ENCODE measurements at regions not wholly inside any gene's neighbourhood (a gene's known extent, or its start where the extent isn't known, plus 50 kb on each side); places are given as distances from the start of the nearest gene placed in this dataset.

- H3K27ac ChIP-seq = no peak overlapping the region
- intact Hi-C loops (cut with DNase I) = no loop called here
- TF ChIP-seq POLR2A (IDR thresholded peaks at IDR 0.05) (no peak), CTCF (IDR thresholded peaks at IDR 0.05) (no peak), EP300 (IDR thresholded peaks at IDR 0.05) (no peak)
- DNase-seq = no peak
- no peaks in the 10 kb centered on the region for H3K36me3 ChIP-seq
- WGBS, 3 donors = 29 to 39% (median 39%) methylated on average over 4 of the region's 4 CpGs
- H3K27me3 ChIP-seq = no peaks in the 10 kb centered on the region
- H3K4me1 ChIP-seq (ENCODE audit: insufficient read depth) = no peaks in the 10 kb centered on the region
- H3K4me3 ChIP-seq = no peak overlapping the region
- H3K9me3 ChIP-seq = no peaks in the 10 kb centered on the region
Observed at GRCh38 chr4:66842026-66842723, 703.1 kb downstream of the CENPC start.

GRCh38 chr4:66840178-66840577, 705.1 kb downstream of the CENPC start:
- TF ChIP-seq POLR2A (IDR thresholded peaks at IDR 0.05) (no peak), CTCF (IDR thresholded peaks at IDR 0.05) (no peak), EP300 (IDR thresholded peaks at IDR 0.05) (no peak)
- Histone ChIP-seq H3K36me3 (no peaks in the 10 kb centered on the region), H3K4me3 (no peak overlapping the region), H3K27me3 (no peaks in the 10 kb centered on the region), H3K4me1 (ENCODE audit: insufficient read depth) (no peaks in the 10 kb centered on the region), H3K27ac (no peak overlapping the region), H3K9me3 (no peaks in the 10 kb centered on the region)
- DNase-seq = no peak
- intact Hi-C loops (cut with DNase I) = no loop called here

- no peak for TF ChIP-seq POLR2A (IDR thresholded peaks at IDR 0.05)
- no peak for TF ChIP-seq CTCF (IDR thresholded peaks at IDR 0.05)
- no peak for TF ChIP-seq EP300 (IDR thresholded peaks at IDR 0.05)
Observed at GRCh38 chr4:66837279-66837922, 707.9 kb downstream of the CENPC start.

GRCh38 chr4:66829310-66829709, 716.0 kb downstream of the CENPC start:
- TF ChIP-seq EP300 (IDR thresholded peaks at IDR 0.05) = no peak
- no peak for TF ChIP-seq POLR2A (IDR thresholded peaks at IDR 0.05)
- no peak for TF ChIP-seq CTCF (IDR thresholded peaks at IDR 0.05)
- Histone ChIP-seq H3K27me3 (no peaks in the 10 kb centered on the region), H3K4me1 (ENCODE audit: insufficient read depth) (no peaks in the 10 kb centered on the region), H3K27ac (no peak overlapping the region), H3K36me3 (no peaks in the 10 kb centered on the region), H3K4me3 (no peak overlapping the region), H3K9me3 (no peaks in the 10 kb centered on the region)
- DNase-seq = no peak
- intact Hi-C loops (cut with DNase I) = no loop called here

More at GRCh38 chr4:66837279-66837922, 707.9 kb downstream of the CENPC start:
- no peak for DNase-seq
- no peaks in the 10 kb centered on the region for H3K9me3 ChIP-seq
- H3K36me3 ChIP-seq = no peaks in the 10 kb centered on the region
- 15 to 22% (median 20%) methylated on average over 5 of the region's 5 CpGs for WGBS, 3 donors
- intact Hi-C loops (cut with DNase I) = no loop called here
- no peaks in the 10 kb centered on the region for H3K27me3 ChIP-seq
- H3K4me1 ChIP-seq (ENCODE audit: insufficient read depth) = no peaks in the 10 kb centered on the region
- no peak overlapping the region for H3K4me3 ChIP-seq
- no peak overlapping the region for H3K27ac ChIP-seq

Measured in ovary (tissue), 7 donors.